AG10803 (cell line): ENCODE measurements at regions not wholly inside any gene's neighbourhood (a gene's known extent, or its start where the extent isn't known, plus 50 kb on each side); places are given as distances from the start of the nearest gene placed in this dataset.

Experiments used
- DNase-seq: peaks from one replicate; pipeline ENCODE4 v3.0.0; 2010; ENCODE audit warnings: low read depth
- H3K4me3 ChIP-seq: 2 replicates; pipeline ENCODE4 v1.5.1; 2011; ENCODE audit warnings: mild to moderate bottlenecking, low read length, control low read depth
- CTCF ChIP-seq: conservative IDR thresholded peaks from 2 replicates; pipeline ENCODE4 v1.5.1; 2011; ENCODE audit warnings: mild to moderate bottlenecking, low read length, control low read depth, inconsistent platforms

GRCh38 chr4:123043793-123044425 lies 121.5 kb upstream of the NUDT6 start:
- no peak for DNase-seq
- H3K4me3 ChIP-seq = no peak overlapping the region
- TF ChIP-seq CTCF = no peak

- no peak overlapping the region for H3K4me3 ChIP-seq
- peak; percentile 37 for DNase-seq
- TF ChIP-seq CTCF = no peak
These were observed 123.7 kb upstream of the NUDT6 start for GRCh38 chr4:123046096-123046495.

- TF ChIP-seq CTCF = no peak
- no peak overlapping the region for H3K4me3 ChIP-seq
- DNase-seq = no peak
These were observed 127.6 kb upstream of the NUDT6 start for GRCh38 chr4:123050018-123050417.

- no peak for DNase-seq
- TF ChIP-seq CTCF = no peak
- H3K4me3 ChIP-seq = no peak overlapping the region
These were observed 129.6 kb upstream of the NUDT6 start for GRCh38 chr4:123052007-123052406.

- TF ChIP-seq CTCF = no peak
- no peak overlapping the region for H3K4me3 ChIP-seq
- DNase-seq = peak; percentile 41
These were observed 133.5 kb upstream of the NUDT6 start for GRCh38 chr4:123055943-123056342.

GRCh38 chr4:123060039-123060770 lies 137.8 kb upstream of the NUDT6 start:
- no peak for DNase-seq
- no peak overlapping the region for H3K4me3 ChIP-seq
- no peak for TF ChIP-seq CTCF

GRCh38 chr4:123064390-123064789 lies 142.0 kb upstream of the NUDT6 start:
- TF ChIP-seq CTCF = no peak
- DNase-seq = peak; percentile 27
- H3K4me3 ChIP-seq = no peak overlapping the region
